MG63 (cell line): ENCODE measurements at regions not wholly inside any gene's neighbourhood (a gene's known extent, or its start where the extent isn't known, plus 50 kb on each side); places are given as distances from the start of the nearest gene placed in this dataset.
"Not testable (repeated sequence)": the region's sequence is repeated elsewhere in the genome, so short reads cannot be mapped to it uniquely, and the experiment has no call there.

Source experiments
- DNase-seq: peaks from one replicate; pipeline ENCODE4 v3.0.0-alpha.2; 2020
- H3K27me3 ChIP-seq: fragments of 250-450 bp; sonication (Bioruptor Pico); 2 replicates; pipeline ENCODE4 v1.5.1; 2020; ENCODE audit warnings: mild to moderate bottlenecking, moderate library complexity
- H3K36me3 ChIP-seq: fragments of 250-450 bp; sonication (Bioruptor Pico); 2 replicates; pipeline ENCODE4 v1.5.1; 2020; ENCODE audit warnings: mild to moderate bottlenecking, moderate library complexity
- H3K4me3 ChIP-seq: fragments of 250-450 bp; sonication (Bioruptor Pico); 2 replicates; pipeline ENCODE4 v1.5.1; 2020; ENCODE audit warnings: mild to moderate bottlenecking, moderate library complexity
- H3K9me3 ChIP-seq: fragments of 250-450 bp; sonication (Bioruptor Pico); 2 replicates; pipeline ENCODE4 v1.5.1; 2020; ENCODE audit warnings: mild to moderate bottlenecking, moderate library complexity

GRCh38 chr2:121059651-121060649 is 225.1 kb downstream of the TFCP2L1 start:
- Histone ChIP-seq H3K9me3 (no peaks in the 10 kb centered on the region), H3K4me3 (no peak overlapping the region), H3K27me3 (no peaks in the 10 kb centered on the region), H3K36me3 (no peaks in the 10 kb centered on the region)
- no peak for DNase-seq

DNA sequence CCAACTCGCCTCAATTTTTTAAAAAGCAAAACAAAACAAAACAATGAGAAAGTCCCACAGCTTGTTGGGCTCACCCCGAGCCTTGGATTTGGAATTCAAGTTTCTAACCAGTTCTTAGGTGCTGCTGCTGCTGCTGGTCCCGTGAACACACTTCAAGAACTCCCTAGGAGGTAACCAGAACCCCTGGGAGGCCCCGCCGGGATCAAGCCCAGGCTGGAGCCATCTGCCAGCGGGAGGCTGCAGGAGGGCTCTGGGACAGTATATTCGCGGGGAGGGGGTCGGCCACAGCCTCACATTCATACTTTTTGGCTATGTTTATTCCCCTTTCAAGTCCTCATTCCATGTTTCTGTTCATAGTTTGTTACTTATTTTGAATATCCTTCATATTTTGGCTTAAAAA is 223.4 kb downstream of the TFCP2L1 start:
- Histone ChIP-seq H3K9me3 (no peaks in the 10 kb centered on the region), H3K36me3 (no peaks in the 10 kb centered on the region), H3K27me3 (no peaks in the 10 kb centered on the region), H3K4me3 (no peak overlapping the region)
- DNase-seq, result no peak

- no peaks in the 10 kb centered on the region for H3K36me3 ChIP-seq
- no peak overlapping the region for H3K4me3 ChIP-seq
- DNase-seq, result peak; percentile 61
- H3K27me3 ChIP-seq, result no peaks in the 10 kb centered on the region
- H3K9me3 ChIP-seq, result no peaks in the 10 kb centered on the region
Measured at GRCh38 chr2:121063471-121063870, 221.5 kb downstream of the TFCP2L1 start.

DNA sequence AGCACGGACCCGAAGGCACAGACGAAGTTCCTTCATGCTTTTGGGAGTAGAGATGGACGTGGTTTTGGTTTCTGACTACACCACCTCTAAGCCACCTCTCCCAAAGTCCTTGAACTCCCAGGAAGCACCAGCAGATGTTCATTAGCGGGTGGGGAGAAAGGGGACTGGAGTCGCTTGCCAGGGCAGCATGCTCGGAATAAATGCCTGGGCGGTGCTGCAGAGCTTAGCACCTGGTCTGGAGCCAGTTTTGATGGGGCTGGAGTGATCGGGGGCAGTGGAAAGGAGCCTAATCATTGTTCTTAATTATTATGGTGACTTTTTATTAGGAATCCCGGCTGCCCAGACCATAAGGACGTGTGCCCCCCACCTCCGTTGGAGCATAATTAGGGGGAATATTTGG is 220.8 kb downstream of the TFCP2L1 start:
- no peak for DNase-seq
- no peaks in the 10 kb centered on the region for H3K36me3 ChIP-seq
- H3K9me3 ChIP-seq, result no peaks in the 10 kb centered on the region
- no peaks in the 10 kb centered on the region for H3K27me3 ChIP-seq
- no peak overlapping the region for H3K4me3 ChIP-seq

DNA sequence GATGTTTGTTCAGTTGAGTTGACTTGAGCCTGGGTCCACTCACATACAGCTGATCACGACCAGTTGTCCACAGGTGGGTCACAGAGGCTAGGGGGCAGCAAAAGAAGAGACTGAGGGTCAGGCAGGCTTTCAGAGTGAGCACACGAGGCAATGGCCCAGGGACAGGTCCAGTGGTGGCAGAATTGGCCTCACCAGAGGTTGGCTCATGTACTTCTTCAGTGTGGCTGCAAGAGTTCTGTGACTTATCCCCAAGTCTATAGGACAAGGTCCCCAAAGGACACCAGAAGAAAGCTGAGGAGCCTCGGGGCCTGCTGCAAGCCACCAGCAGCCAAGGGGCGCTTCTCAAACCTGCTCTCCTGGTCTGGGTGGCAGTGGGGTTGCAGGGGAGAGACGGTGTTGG is 219.8 kb downstream of the TFCP2L1 start:
- H3K36me3 ChIP-seq, result no peaks in the 10 kb centered on the region
- no peak overlapping the region for H3K4me3 ChIP-seq
- no peak for DNase-seq
- H3K9me3 ChIP-seq, result no peaks in the 10 kb centered on the region
- H3K27me3 ChIP-seq, result no peaks in the 10 kb centered on the region

DNA sequence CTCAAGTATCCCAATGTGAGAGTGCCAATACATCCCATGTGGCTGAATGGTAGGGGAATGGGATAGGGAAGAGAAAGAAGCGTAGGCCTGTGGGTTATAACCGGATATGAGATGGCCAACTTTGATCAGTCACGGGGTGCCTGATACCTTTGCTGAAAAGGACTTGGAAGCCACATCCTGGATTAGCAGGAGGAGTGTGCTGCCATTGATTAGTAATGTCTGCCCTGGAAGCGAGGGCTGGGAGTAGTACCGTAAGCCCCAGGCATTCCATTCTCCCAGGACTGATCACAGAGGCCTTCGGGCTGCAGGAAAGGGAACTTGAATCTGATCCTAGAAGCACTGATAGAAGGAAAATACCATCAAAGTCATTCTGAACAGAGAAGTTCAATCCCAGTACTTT is 218.5 kb downstream of the TFCP2L1 start:
- no peak for DNase-seq
- no peaks in the 10 kb centered on the region for H3K36me3 ChIP-seq
- H3K27me3 ChIP-seq, result no peaks in the 10 kb centered on the region
- H3K9me3 ChIP-seq, result no peaks in the 10 kb centered on the region
- no peak overlapping the region for H3K4me3 ChIP-seq

GRCh38 chr2:121068851-121069250 is 216.2 kb downstream of the TFCP2L1 start:
- Histone ChIP-seq H3K4me3 (no peak overlapping the region), H3K27me3 (no peaks in the 10 kb centered on the region), H3K9me3 (no peaks in the 10 kb centered on the region), H3K36me3 (no peaks in the 10 kb centered on the region)
- no peak for DNase-seq

- H3K27me3 ChIP-seq, result no peaks in the 10 kb centered on the region
Measured at GRCh38 chr2:121069434-121069969, 215.5 kb downstream of the TFCP2L1 start.

DNA sequence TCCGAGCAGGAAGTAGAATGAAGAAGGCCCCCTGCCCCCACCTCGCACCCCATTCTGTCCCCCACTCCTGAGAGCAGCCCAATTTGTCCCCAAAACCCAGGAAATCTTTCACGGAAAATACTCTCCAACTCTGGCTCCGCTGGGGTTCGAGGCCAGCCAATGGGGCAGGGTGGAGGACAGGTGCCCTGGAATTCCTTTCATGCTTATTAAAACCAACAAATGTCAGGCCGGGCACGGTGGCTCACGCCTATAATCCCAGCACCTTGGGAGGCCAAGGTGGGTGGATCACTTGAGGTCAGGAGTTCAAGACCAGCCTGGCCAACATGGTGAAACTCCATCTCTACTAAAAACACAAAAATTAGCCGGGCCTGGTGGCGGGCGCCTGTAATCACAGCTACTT is 214.9 kb downstream of the TFCP2L1 start:
- H3K4me3 ChIP-seq, DNase-seq, H3K27me3 ChIP-seq, H3K9me3 ChIP-seq, H3K36me3 ChIP-seq: not testable (repeated sequence)

More at GRCh38 chr2:121069434-121069969, 215.5 kb downstream of the TFCP2L1 start:
- H3K9me3 ChIP-seq, result no peaks in the 10 kb centered on the region
- H3K36me3 ChIP-seq, result no peaks in the 10 kb centered on the region
- no peak for DNase-seq
- H3K4me3 ChIP-seq, result no peak overlapping the region

DNA sequence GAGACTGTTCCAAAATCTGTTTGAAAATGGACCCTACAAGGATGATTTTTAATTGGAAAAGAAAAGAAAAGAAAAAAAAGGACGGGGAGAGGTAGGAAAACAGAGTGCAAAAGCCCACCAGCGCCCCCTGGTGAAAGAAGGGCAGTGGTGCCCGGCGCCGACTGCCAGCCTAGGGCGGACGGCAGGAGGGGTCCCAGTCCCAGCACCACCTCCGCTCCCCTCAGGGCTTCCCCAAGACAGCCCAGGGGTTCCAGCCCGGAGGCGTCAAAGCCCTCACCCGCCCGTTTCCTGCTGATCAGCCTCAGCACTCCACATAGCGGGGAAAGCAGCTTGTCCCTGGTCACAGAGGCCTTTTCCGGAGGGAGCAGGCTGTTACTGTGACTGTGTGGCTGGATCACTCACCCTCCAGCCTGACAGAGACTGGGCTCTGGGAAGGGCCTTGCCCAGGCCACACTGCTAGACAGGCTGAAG is 213.9 kb downstream of the TFCP2L1 start:
- Histone ChIP-seq H3K4me3 (no peak overlapping the region), H3K9me3 (no peaks in the 10 kb centered on the region), H3K36me3 (no peaks in the 10 kb centered on the region), H3K27me3 (no peaks in the 10 kb centered on the region)
- DNase-seq, result peak; percentile 52

GRCh38 chr2:121072784-121073183 is 212.2 kb downstream of the TFCP2L1 start:
- Histone ChIP-seq H3K4me3 (no peak overlapping the region), H3K9me3 (no peaks in the 10 kb centered on the region), H3K27me3 (no peaks in the 10 kb centered on the region), H3K36me3 (no peaks in the 10 kb centered on the region)
- DNase-seq, result no peak

- DNase-seq, result no peak
- Histone ChIP-seq H3K27me3 (no peaks in the 10 kb centered on the region), H3K36me3 (no peaks in the 10 kb centered on the region)
Measured at GRCh38 chr2:121073320-121074210, 211.4 kb downstream of the TFCP2L1 start.

GRCh38 chr2:121074293-121074932 is 210.6 kb downstream of the TFCP2L1 start:
- no peaks in the 10 kb centered on the region for H3K36me3 ChIP-seq
- no peak overlapping the region for H3K4me3 ChIP-seq
- no peak for DNase-seq
- no peaks in the 10 kb centered on the region for H3K9me3 ChIP-seq
- H3K27me3 ChIP-seq, result no peaks in the 10 kb centered on the region

More at GRCh38 chr2:121073320-121074210, 211.4 kb downstream of the TFCP2L1 start:
- Histone ChIP-seq H3K4me3 (no peak overlapping the region), H3K9me3 (no peaks in the 10 kb centered on the region)

GRCh38 chr2:121075006-121075551 is 209.9 kb downstream of the TFCP2L1 start:
- H3K9me3 ChIP-seq, result no peaks in the 10 kb centered on the region
- peak; percentile 96 for DNase-seq
- peak overlapping the region; percentile 4; the same call in 1 of the 2 replicates for H3K4me3 ChIP-seq
- H3K36me3 ChIP-seq, result no peaks in the 10 kb centered on the region
- H3K27me3 ChIP-seq, result no peaks in the 10 kb centered on the region

GRCh38 chr2:121075641-121076497 is 209.1 kb downstream of the TFCP2L1 start:
- Histone ChIP-seq H3K9me3 (no peaks in the 10 kb centered on the region), H3K4me3 (peak overlapping the region; percentile 4; the same call in 1 of the 2 replicates), H3K36me3 (no peaks in the 10 kb centered on the region), H3K27me3 (no peaks in the 10 kb centered on the region)
- no peak for DNase-seq
